Left lung (tissue), 4 donors: ENCODE measurements at regions not wholly inside any gene's neighbourhood (a gene's known extent, or its start where the extent isn't known, plus 50 kb on each side); places are given as distances from the start of the nearest gene placed in this dataset.

Experiments used
- ATAC-seq: fragments of 200-7000 bp; cut with Tn5 transposase; one replicate; pipeline ENCODE4 v1.9.1; 2020; ENCODE audit warnings: moderate library complexity
- DNase-seq, 4 donors: peaks; one replicate each; pipeline ENCODE4 v3.0.0-alpha.2; 2013 to 2020
- H3K27ac ChIP-seq, 2 donors: fragments of 200-600 bp; sonication (generic) in 1 of 2; one replicate each; pipeline versions ENCODE4 v1.5.0 to v1.8.0; 2020 to 2021
- H3K27me3 ChIP-seq, 2 donors: fragments of 200-600 bp; sonication (generic) in 1 of 2; one replicate each; pipeline versions ENCODE4 v1.5.0 to v1.8.0; 2020 to 2021
- H3K36me3 ChIP-seq, 2 donors: fragments of 200-600 bp; sonication (generic) in 1 of 2; one replicate each; pipeline versions ENCODE4 v1.5.0 to v1.8.0; 2020 to 2021
- H3K4me1 ChIP-seq, 2 donors: fragments of 200-600 bp; one replicate each; pipeline ENCODE4 v1.8.0; 2021
- H3K4me3 ChIP-seq, 2 donors: fragments of 200-600 bp; sonication (generic) in 1 of 2; one replicate each; pipeline versions ENCODE4 v1.5.0 to v1.8.0; 2020 to 2021; ENCODE audit warnings: mild to moderate bottlenecking in 1 of 2
- H3K9me3 ChIP-seq, 2 donors: fragments of 200-600 bp; sonication (generic) in 1 of 2; one replicate each; pipeline versions ENCODE4 v1.5.0 to v1.8.0; 2020 to 2021
- CTCF ChIP-seq, 2 donors: fragments of 200-600 bp; sonication (generic) in 1 of 2; IDR thresholded peaks; one replicate each; pipeline versions ENCODE4 v1.5.0 to v1.8.0; 2021; ENCODE audit warnings: antibody characterized with exemption in 2 of 2
- intact Hi-C, 2 donors: fragments of 100-400 bp; cut with DNase I; formaldehyde crosslinking; loops; one replicate each; pipeline versions ENCODE4 v1.11.2 to v1.14.2; 2022
- donor health status: DM: no; HTN: yes; CAD: no.
- donor health status: DM: no; HTN: no; CAD: no.

GRCh38 chrX:13260598-13260997 is 59.3 kb downstream of the ATXN3L start:
- TF ChIP-seq CTCF (IDR thresholded peaks at IDR 0.05), result no peak
- Histone ChIP-seq H3K36me3 (no peaks in the 10 kb centered on the region), H3K27ac (no peak overlapping the region), H3K9me3 (no peaks in the 10 kb centered on the region), H3K4me1 (no peaks in the 10 kb centered on the region), H3K27me3 (no peaks in the 10 kb centered on the region), H3K4me3 (no peak overlapping the region)
- ATAC-seq (no peak), DNase-seq (no peak)
- intact Hi-C loops, result no loop called here

GRCh38 chrX:13258725-13259124 is 61.1 kb downstream of the ATXN3L start:
- Histone ChIP-seq H3K4me1 (no peaks in the 10 kb centered on the region), H3K27ac (no peak overlapping the region), H3K36me3 (no peaks in the 10 kb centered on the region), H3K9me3 (no peaks in the 10 kb centered on the region), H3K27me3 (no peaks in the 10 kb centered on the region), H3K4me3 (no peak overlapping the region)
- intact Hi-C loops, result no loop called here
- no peak for DNase-seq
- TF ChIP-seq CTCF (IDR thresholded peaks at IDR 0.05), result no peak
- no peak for ATAC-seq

- Histone ChIP-seq H3K4me1 (no peaks in the 10 kb centered on the region), H3K9me3 (no peaks in the 10 kb centered on the region), H3K4me3 (no peak overlapping the region), H3K27me3 (no peaks in the 10 kb centered on the region), H3K36me3 (no peaks in the 10 kb centered on the region), H3K27ac (no peak overlapping the region)
- no peak for DNase-seq
- intact Hi-C loops, result no loop called here
- ATAC-seq, result no peak
- no peak for TF ChIP-seq CTCF (IDR thresholded peaks at IDR 0.05)
Measured at GRCh38 chrX:13258052-13258444, 61.8 kb downstream of the ATXN3L start.

GRCh38 chrX:13257223-13258051 is 62.4 kb downstream of the ATXN3L start:
- Histone ChIP-seq H3K36me3 (no peaks in the 10 kb centered on the region), H3K27me3 (no peaks in the 10 kb centered on the region), H3K4me1 (no peaks in the 10 kb centered on the region), H3K27ac (no peak overlapping the region), H3K9me3 (no peaks in the 10 kb centered on the region), H3K4me3 (no peak overlapping the region)
- ATAC-seq (no peak), DNase-seq (no peak)
- intact Hi-C loops, result no loop called here
- TF ChIP-seq CTCF (IDR thresholded peaks at IDR 0.05), result no peak

GRCh38 chrX:13256603-13257002 is 63.2 kb downstream of the ATXN3L start:
- Histone ChIP-seq H3K27ac (no peak overlapping the region), H3K9me3 (no peaks in the 10 kb centered on the region), H3K4me3 (no peak overlapping the region), H3K36me3 (no peaks in the 10 kb centered on the region), H3K4me1 (no peaks in the 10 kb centered on the region), H3K27me3 (no peaks in the 10 kb centered on the region)
- no peak for DNase-seq
- no peak for ATAC-seq
- intact Hi-C loops, result no loop called here
- TF ChIP-seq CTCF (IDR thresholded peaks at IDR 0.05), result no peak
